ENCODE measurements at regions not wholly inside any gene's neighbourhood (a gene's known extent, or its start where the extent isn't known, plus 50 kb on each side); places are given as distances from the start of the nearest gene placed in this dataset.

GRCh38 chr9:12394105-12394504 is 299.1 kb upstream of the TYRP1 start:
- POLR2A ChIA-PET (ENCODE audit: unreplicated experiment) = no interaction called here
- DNase-seq (no peak), ATAC-seq (no peak)
- H3K79me2 ChIP-seq (ENCODE audit: low read length) = no peaks in the 10 kb centered on the region
- TF ChIP-seq, protein P1, sequence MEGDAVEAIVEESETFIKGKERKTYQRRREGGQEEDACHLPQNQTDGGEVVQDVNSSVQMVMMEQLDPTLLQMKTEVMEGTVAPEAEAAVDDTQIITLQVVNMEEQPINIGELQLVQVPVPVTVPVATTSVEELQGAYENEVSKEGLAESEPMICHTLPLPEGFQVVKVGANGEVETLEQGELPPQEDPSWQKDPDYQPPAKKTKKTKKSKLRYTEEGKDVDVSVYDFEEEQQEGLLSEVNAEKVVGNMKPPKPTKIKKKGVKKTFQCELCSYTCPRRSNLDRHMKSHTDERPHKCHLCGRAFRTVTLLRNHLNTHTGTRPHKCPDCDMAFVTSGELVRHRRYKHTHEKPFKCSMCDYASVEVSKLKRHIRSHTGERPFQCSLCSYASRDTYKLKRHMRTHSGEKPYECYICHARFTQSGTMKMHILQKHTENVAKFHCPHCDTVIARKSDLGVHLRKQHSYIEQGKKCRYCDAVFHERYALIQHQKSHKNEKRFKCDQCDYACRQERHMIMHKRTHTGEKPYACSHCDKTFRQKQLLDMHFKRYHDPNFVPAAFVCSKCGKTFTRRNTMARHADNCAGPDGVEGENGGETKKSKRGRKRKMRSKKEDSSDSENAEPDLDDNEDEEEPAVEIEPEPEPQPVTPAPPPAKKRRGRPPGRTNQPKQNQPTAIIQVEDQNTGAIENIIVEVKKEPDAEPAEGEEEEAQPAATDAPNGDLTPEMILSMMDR (conservative IDR thresholded peaks at IDR 0.05; ENCODE audit: low read depth, low read length) = no peak
- TF ChIP-seq EZH2 (IDR thresholded peaks at IDR 0.05; ENCODE audit: low read length, unreplicated experiment) = no peak
- TF ChIP-seq EZH2phosphoT487 (IDR thresholded peaks at IDR 0.05; ENCODE audit: borderline replicate concordance, low read length) = no peak
- no peaks in the 10 kb centered on the region for H3K9me2 ChIP-seq (replicated peaks; ENCODE audit: low read length)
- intact Hi-C loops (cut with micrococcal nuclease) = no loop called here
- H3K4me3 ChIP-seq (ENCODE audit: low read length) = no peak overlapping the region
- no peak overlapping the region for H3K4me2 ChIP-seq (ENCODE audit: low read length)
- H2AFZ ChIP-seq (ENCODE audit: low read length) = no peak overlapping the region
- no peak overlapping the region for H3K9ac ChIP-seq (ENCODE audit: low read length)
- no peak overlapping the region for H3K27ac ChIP-seq (ENCODE audit: low read length)
- no peaks in the 10 kb centered on the region for H3K27me3 ChIP-seq (ENCODE audit: low read length)
- no peaks in the 10 kb centered on the region for H3K36me3 ChIP-seq (ENCODE audit: low read depth, low read length)
- H3K9me3 ChIP-seq (ENCODE audit: low read length) = no peaks in the 10 kb centered on the region
- no TSS peak for BruUV-seq (replicated peaks)
- H3K4me1 ChIP-seq (ENCODE audit: insufficient read depth, low read length) = no peaks in the 10 kb centered on the region
- CTCF ChIA-PET = no interaction called here
- H3F3A ChIP-seq (ENCODE audit: low read length, unreplicated experiment) = no peaks in the 10 kb centered on the region
- no peaks in the 10 kb centered on the region for H4K20me1 ChIP-seq (ENCODE audit: low read length)

DNA sequence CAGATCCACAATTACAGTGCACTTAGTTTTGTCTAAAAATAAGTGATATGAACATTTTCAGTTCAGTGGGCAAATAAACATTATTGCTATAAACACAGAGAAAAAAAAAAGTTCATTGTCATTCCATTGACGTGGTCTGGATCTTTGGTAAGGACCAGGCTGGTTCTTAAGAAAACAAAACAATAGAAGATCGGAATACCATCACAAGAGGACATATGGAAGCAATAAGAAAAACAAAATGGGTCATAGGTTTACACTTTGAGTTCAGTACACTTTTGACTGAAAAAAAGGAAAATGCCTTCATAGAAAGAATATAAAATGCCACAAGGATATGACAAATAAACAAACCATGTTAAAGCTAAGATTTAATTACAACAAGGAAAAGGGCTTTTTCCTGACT is 289.5 kb upstream of the TYRP1 start:
- no TSS peak for BruUV-seq (replicated peaks)
- no peaks in the 10 kb centered on the region for H3K79me2 ChIP-seq (ENCODE audit: low read length)
- no peaks in the 10 kb centered on the region for H3K4me1 ChIP-seq (ENCODE audit: insufficient read depth, low read length)
- POLR2A ChIA-PET (ENCODE audit: unreplicated experiment) = no interaction called here
- CTCF ChIA-PET = no interaction called here
- no peaks in the 10 kb centered on the region for H3K9me2 ChIP-seq (replicated peaks; ENCODE audit: low read length)
- H3K9ac ChIP-seq (ENCODE audit: low read length) = no peak overlapping the region
- H4K20me1 ChIP-seq (ENCODE audit: low read length) = no peaks in the 10 kb centered on the region
- ATAC-seq (no peak), DNase-seq (no peak)
- no peak overlapping the region for H3K4me2 ChIP-seq (ENCODE audit: low read length)
- no peaks in the 10 kb centered on the region for H3K27me3 ChIP-seq (ENCODE audit: low read length)
- H3F3A ChIP-seq (ENCODE audit: low read length, unreplicated experiment) = no peaks in the 10 kb centered on the region
- TF ChIP-seq EZH2 (IDR thresholded peaks at IDR 0.05; ENCODE audit: low read length, unreplicated experiment) (no peak), EZH2phosphoT487 (IDR thresholded peaks at IDR 0.05; ENCODE audit: borderline replicate concordance, low read length) (no peak)
- TF ChIP-seq, protein P1 (conservative IDR thresholded peaks at IDR 0.05; ENCODE audit: low read depth, low read length) = no peak
- no peaks in the 10 kb centered on the region for H3K9me3 ChIP-seq (ENCODE audit: low read length)
- H3K27ac ChIP-seq (ENCODE audit: low read length) = no peak overlapping the region
- H3K36me3 ChIP-seq (ENCODE audit: low read depth, low read length) = no peaks in the 10 kb centered on the region
- intact Hi-C loops (cut with micrococcal nuclease) = no loop called here
- no peak overlapping the region for H2AFZ ChIP-seq (ENCODE audit: low read length)
- no peak overlapping the region for H3K4me3 ChIP-seq (ENCODE audit: low read length)

DNA sequence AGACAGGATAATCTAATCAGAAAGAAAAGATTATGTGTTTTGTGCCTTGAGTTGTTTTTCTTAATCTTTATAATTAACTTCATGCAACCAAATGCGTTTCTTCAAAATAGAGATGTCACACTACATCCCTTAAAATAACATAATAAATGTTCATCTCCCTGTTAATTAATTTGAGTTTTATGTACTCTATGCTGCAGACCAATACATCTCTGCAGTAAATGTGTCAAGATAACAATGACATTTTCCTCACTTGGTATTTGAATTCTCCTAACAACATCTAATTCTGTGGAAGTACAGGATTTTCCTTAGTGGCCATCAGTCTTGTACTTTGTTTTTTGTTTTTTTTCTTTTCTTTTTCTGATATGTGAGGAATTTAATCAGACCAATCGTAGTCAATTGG is 279.2 kb upstream of the TYRP1 start:
- ATAC-seq (no peak), DNase-seq (no peak)
- TF ChIP-seq, protein P1 (conservative IDR thresholded peaks at IDR 0.05; ENCODE audit: low read depth, low read length) = no peak
- no peak for TF ChIP-seq EZH2 (IDR thresholded peaks at IDR 0.05; ENCODE audit: low read length, unreplicated experiment)
- POLR2A ChIA-PET (ENCODE audit: unreplicated experiment) = no interaction called here
- Histone ChIP-seq H3K79me2 (ENCODE audit: low read length) (no peaks in the 10 kb centered on the region), H3K27me3 (ENCODE audit: low read length) (no peaks in the 10 kb centered on the region), H3K4me2 (ENCODE audit: low read length) (no peak overlapping the region), H3K36me3 (ENCODE audit: low read depth, low read length) (no peaks in the 10 kb centered on the region), H3K9ac (ENCODE audit: low read length) (no peak overlapping the region), H3K9me3 (ENCODE audit: low read length) (no peaks in the 10 kb centered on the region), H3F3A (ENCODE audit: low read length, unreplicated experiment) (no peaks in the 10 kb centered on the region), H2AFZ (ENCODE audit: low read length) (no peak overlapping the region), H4K20me1 (ENCODE audit: low read length) (no peaks in the 10 kb centered on the region), H3K4me1 (ENCODE audit: insufficient read depth, low read length) (no peaks in the 10 kb centered on the region), H3K9me2 (replicated peaks; ENCODE audit: low read length) (no peaks in the 10 kb centered on the region), H3K27ac (ENCODE audit: low read length) (no peak overlapping the region), H3K4me3 (ENCODE audit: low read length) (no peak overlapping the region)
- CTCF ChIA-PET = no interaction called here
- intact Hi-C loops (cut with micrococcal nuclease) = no loop called here
- no TSS peak for BruUV-seq (replicated peaks)
